ENCODE measurements at regions not wholly inside any gene's neighbourhood (a gene's known extent, or its start where the extent isn't known, plus 50 kb on each side); places are given as distances from the start of the nearest gene placed in this dataset.
A peak's percentile ranks its signal among the peaks of the same experiment; 100 is the strongest.

DNA sequence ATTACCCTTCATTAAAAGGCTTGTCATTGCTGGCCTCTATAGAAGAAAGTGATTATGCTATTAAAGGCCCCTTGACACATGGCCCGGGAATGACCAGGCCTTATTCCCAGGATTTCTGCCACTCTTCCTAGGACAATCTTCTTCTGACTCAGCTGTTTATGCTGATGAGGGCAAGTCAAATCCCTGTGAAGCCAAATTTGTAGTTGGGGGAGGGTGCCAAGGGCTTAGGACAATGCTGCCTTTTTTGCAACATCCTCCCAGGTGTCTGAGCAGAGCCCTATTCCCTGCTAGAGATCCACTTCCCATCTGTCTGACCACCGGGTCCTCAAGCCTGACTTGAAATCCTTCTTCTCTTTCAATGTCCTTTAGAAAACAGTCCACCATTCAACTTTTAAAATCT, 230.7 kb upstream of the SRRM4 start:
- no peaks in the 10 kb centered on the region for H3K9me3 ChIP-seq
- 67 to 68% methylated on average over 2 of the region's 2 CpGs for WGBS, 2 donors
- no peaks in the 10 kb centered on the region for H3K27me3 ChIP-seq
- TF ChIP-seq, protein P1, sequence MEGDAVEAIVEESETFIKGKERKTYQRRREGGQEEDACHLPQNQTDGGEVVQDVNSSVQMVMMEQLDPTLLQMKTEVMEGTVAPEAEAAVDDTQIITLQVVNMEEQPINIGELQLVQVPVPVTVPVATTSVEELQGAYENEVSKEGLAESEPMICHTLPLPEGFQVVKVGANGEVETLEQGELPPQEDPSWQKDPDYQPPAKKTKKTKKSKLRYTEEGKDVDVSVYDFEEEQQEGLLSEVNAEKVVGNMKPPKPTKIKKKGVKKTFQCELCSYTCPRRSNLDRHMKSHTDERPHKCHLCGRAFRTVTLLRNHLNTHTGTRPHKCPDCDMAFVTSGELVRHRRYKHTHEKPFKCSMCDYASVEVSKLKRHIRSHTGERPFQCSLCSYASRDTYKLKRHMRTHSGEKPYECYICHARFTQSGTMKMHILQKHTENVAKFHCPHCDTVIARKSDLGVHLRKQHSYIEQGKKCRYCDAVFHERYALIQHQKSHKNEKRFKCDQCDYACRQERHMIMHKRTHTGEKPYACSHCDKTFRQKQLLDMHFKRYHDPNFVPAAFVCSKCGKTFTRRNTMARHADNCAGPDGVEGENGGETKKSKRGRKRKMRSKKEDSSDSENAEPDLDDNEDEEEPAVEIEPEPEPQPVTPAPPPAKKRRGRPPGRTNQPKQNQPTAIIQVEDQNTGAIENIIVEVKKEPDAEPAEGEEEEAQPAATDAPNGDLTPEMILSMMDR (IDR thresholded peaks at IDR 0.05): no peak
- TF ChIP-seq POLR2A (IDR thresholded peaks at IDR 0.05): no peak
- H3K36me3 ChIP-seq (replicated peaks in 1 of 2; ENCODE audit: insufficient read depth in 1 of 2, low read depth in 2 of 2): no peaks in the 10 kb centered on the region
- intact Hi-C loops (cut with DNase I): no loop called here
- ATAC-seq (no peak), DNase-seq (no peak)
- H3K27ac ChIP-seq: no peak overlapping the region
- H3K4me1 ChIP-seq: no peaks in the 10 kb centered on the region
- H3K4me3 ChIP-seq: no peak overlapping the region

DNA sequence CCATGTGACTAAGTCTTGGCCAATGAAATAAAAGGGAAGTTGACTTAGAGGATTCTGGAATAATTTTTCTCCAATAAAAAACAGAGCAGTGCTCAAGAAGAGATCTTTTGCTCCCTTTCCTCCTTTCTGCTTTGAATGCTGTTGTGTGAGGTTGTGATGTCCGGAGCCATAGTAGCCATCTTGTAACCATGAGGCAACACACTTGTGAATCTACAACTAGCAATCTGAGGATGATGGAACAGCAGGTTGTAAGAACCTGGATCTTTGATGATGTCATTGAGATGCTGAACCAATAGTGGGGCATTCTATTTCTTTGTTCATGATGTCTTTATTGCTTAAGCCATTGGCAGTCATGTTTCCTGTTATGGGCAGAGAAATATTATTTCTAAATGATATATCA, 230.0 kb upstream of the SRRM4 start:
- no peaks in the 10 kb centered on the region for H3K27me3 ChIP-seq
- H3K9me3 ChIP-seq: no peaks in the 10 kb centered on the region
- H3K36me3 ChIP-seq (replicated peaks in 1 of 2; ENCODE audit: insufficient read depth in 1 of 2, low read depth in 2 of 2): no peaks in the 10 kb centered on the region
- WGBS, 2 donors: 67 to 92% methylated on average over 1 of the region's 1 CpG
- no peak for TF ChIP-seq POLR2A (IDR thresholded peaks at IDR 0.05)
- TF ChIP-seq, protein P1 (IDR thresholded peaks at IDR 0.05): no peak
- DNase-seq (no peak), ATAC-seq (no peak)
- intact Hi-C loops (cut with DNase I): no loop called here
- H3K4me1 ChIP-seq: no peaks in the 10 kb centered on the region
- H3K4me3 ChIP-seq: no peak overlapping the region
- H3K27ac ChIP-seq: no peak overlapping the region

DNA sequence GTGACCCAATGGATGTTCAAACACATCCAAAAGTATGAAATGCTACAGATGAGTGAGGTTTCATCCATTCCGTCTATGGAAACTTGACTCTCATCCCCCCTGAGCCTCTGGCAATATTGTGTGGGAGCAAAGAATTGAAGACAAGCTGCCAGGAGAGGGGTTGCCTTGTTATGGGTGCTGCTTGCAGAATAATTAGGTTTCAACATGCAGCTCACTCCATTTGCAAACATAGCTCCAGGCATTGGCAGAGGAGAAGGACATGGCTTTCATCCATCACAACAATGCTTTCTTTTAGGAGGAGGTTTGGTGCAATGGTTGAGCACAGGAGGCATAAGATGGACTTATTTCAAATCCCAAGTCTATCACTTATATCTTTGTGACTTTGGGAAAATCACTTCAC, 220.7 kb upstream of the SRRM4 start:
- TF ChIP-seq, protein P1 (IDR thresholded peaks at IDR 0.05): no peak
- TF ChIP-seq POLR2A (IDR thresholded peaks at IDR 0.05): no peak
- no peaks in the 10 kb centered on the region for H3K4me1 ChIP-seq
- no peak overlapping the region for H3K4me3 ChIP-seq
- DNase-seq (no peak), ATAC-seq (no peak)
- H3K27me3 ChIP-seq: no peaks in the 10 kb centered on the region
- no peaks in the 10 kb centered on the region for H3K9me3 ChIP-seq
- intact Hi-C loops (cut with DNase I): no loop called here
- no peak overlapping the region for H3K27ac ChIP-seq
- H3K36me3 ChIP-seq (replicated peaks in 1 of 2; ENCODE audit: insufficient read depth in 1 of 2, low read depth in 2 of 2): no peaks in the 10 kb centered on the region
- 33 to 76% methylated on average over 1 of the region's 1 CpG for WGBS, 2 donors

DNA sequence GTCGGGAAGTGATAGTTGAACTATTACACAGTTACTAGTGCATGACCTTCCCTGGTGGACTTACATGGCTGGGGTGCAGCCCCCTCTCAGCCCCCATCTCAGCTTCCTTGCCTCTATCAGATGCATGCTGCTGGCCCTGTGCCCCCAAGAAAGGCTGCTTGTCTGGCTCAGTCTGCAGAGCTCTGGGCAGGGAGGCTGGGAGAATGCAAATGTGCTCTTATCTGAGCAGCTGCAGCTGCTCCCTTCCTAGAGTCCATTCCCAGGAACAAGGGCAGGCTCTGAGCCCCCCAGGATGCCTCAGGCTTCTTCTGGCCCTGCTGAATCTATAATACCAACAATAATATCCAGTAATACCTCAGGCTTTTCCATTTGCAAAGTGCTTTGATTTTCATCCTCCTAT, 218.1 kb upstream of the SRRM4 start:
- 67 to 73% methylated on average over 1 of the region's 1 CpG for WGBS, 2 donors
- intact Hi-C loops (cut with DNase I): no loop called here
- ATAC-seq (no peak), DNase-seq (no peak)
- H3K27ac ChIP-seq: no peak overlapping the region
- no peak for TF ChIP-seq POLR2A (IDR thresholded peaks at IDR 0.05)
- TF ChIP-seq, protein P1 (IDR thresholded peaks at IDR 0.05): no peak
- no peak overlapping the region for H3K4me3 ChIP-seq
- no peaks in the 10 kb centered on the region for H3K9me3 ChIP-seq
- no peaks in the 10 kb centered on the region for H3K27me3 ChIP-seq
- no peaks in the 10 kb centered on the region for H3K4me1 ChIP-seq
- no peaks in the 10 kb centered on the region for H3K36me3 ChIP-seq (replicated peaks in 1 of 2; ENCODE audit: insufficient read depth in 1 of 2, low read depth in 2 of 2)

DNA sequence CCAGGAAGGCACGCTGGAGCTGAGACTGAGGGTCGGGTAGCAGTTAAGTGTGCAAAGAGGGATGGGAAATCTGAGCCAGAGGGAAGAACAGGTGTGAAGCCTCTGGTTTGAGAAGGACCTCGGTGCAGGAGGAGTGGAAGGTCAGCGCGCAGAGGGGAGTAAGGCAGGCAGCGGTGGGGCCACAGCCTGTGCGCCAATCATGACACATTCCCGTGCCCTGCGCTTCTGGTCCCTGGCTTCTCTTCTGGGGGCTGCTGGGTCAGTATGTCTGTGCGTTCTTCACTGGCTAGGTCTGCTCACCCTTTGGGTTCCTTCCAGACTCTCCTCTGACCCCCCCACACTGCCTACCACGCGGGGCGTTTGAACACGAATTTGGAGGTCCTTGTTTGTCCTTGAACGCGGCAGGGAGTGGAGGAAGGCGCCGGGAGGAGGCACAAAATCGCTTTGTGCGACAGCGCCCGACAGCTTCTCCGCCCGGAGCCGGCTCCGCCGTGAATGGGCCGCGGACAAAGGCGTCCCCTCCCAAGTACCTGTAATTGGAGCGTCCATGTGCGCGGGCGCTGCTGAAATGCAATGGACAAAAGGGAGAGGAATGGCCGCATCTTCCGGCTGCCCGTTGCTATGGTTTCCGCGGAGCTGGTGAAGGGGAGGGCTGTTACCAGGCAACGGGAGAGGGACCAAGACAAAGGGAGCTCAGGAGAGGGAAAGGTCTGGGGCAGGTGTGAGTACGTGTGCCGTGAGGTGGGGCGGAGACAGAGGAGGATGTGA, 207.2 kb upstream of the SRRM4 start:
- intact Hi-C loops (cut with DNase I): no loop called here
- Histone ChIP-seq H3K4me3 (no peak overlapping the region), H3K36me3 (replicated peaks in 1 of 2; ENCODE audit: insufficient read depth in 1 of 2, low read depth in 2 of 2) (no peaks in the 10 kb centered on the region), H3K27ac (no peak overlapping the region), H3K4me1 (no peaks in the 10 kb centered on the region), H3K27me3 (peaks cover 0 to 7% of the 10 kb centered on the region in 2 donors), H3K9me3 (no peaks in the 10 kb centered on the region)
- no peak for ATAC-seq
- TF ChIP-seq, protein P1 (IDR thresholded peaks at IDR 0.05): no peak
- TF ChIP-seq POLR2A (IDR thresholded peaks at IDR 0.05): no peak
- DNase-seq: peak in 1 of 4 donors; percentile 5
- 5 to 6% methylated on average over 20 to 43 of the region's 43 CpGs for WGBS, 2 donors
